SK-N-SH (cell line): ENCODE measurements at regions not wholly inside any gene's neighbourhood (a gene's known extent, or its start where the extent isn't known, plus 50 kb on each side); places are given as distances from the start of the nearest gene placed in this dataset.

Source experiments
- CTCF ChIA-PET: fragments of 300-600, 350-600 bp; formaldehyde crosslinking; extraction: SDS; loops from one replicate; lab custom pipeline; 2021; lab: Yijun Ruan, JAX
- POLR2A ChIA-PET: fragments of 350-600 bp; sonication (Branson Sonifier 250); formaldehyde crosslinking; extraction: SDS; loops from one replicate; lab custom pipeline; 2020; ENCODE audit warnings: antibody characterized with exemption, inconsistent platforms; lab: Yijun Ruan, JAX
- DNase-seq: peaks from one replicate; pipeline ENCODE4 v3.0.0; 2012
- H2AFZ ChIP-seq: fragments of 200-600 bp; sonication (generic); 2 replicates; pipeline ENCODE4 v1.8.1; 2016; ENCODE audit warnings: antibody characterized with exemption, mild to moderate bottlenecking, low read depth
- H3F3A ChIP-seq: fragments of 200-600 bp; sonication (generic); replicated peaks from 2 replicates; pipeline ENCODE3; 2016; ENCODE audit warnings: antibody characterized with exemption, mild to moderate bottlenecking; ENCODE audit not compliant: insufficient read depth
- H3K27ac ChIP-seq, 2 experiments: fragments of 200-500 bp in 1 of 2; fragments of 200-600 bp in 1 of 2; sonication (Bioruptor generic) in 1 of 2; sonication (generic), shearing (Covaris generic) in 1 of 2; 2 replicates each; pipeline versions ENCODE4 v1.5.1 to v1.6.1; 2014 to 2016; ENCODE audit warnings: low read depth in 2 of 2, inconsistent platforms in 1 of 2, low read length in 1 of 2, mild to moderate bottlenecking in 1 of 2, mixed read lengths in 1 of 2
- H3K27me3 ChIP-seq: fragments of 200-600 bp; sonication (generic), shearing (Covaris generic); 2 replicates; pipeline ENCODE4 v1.6.1; 2016; ENCODE audit warnings: mixed run types; ENCODE audit not compliant: insufficient read depth
- H3K36me3 ChIP-seq, 2 experiments: fragments of 200-500 bp in 1 of 2; fragments of 200-600 bp in 1 of 2; sonication (Bioruptor generic) in 1 of 2; sonication (generic) in 1 of 2; replicated peaks in 1 of 2; 2 replicates each; pipeline versions ENCODE3 to v1.5.1; 2014 to 2016; ENCODE audit warnings: low read length in 1 of 2, mild to moderate bottlenecking in 1 of 2; ENCODE audit not compliant: insufficient read depth in 2 of 2, control insufficient read depth in 1 of 2
- H3K4me1 ChIP-seq, 2 experiments: fragments of 200-500 bp in 1 of 2; fragments of 200-600 bp in 1 of 2; sonication (Bioruptor generic) in 1 of 2; sonication (generic), shearing (Covaris generic) in 1 of 2; 2 replicates each; pipeline versions ENCODE4 v1.5.1 to v1.6.1; 2014 to 2016; ENCODE audit warnings: low read depth in 1 of 2, low read length in 1 of 2, mixed run types in 1 of 2; ENCODE audit not compliant: insufficient read depth in 2 of 2, control insufficient read depth in 1 of 2
- H3K4me2 ChIP-seq: fragments of 200-600 bp; sonication (generic), shearing (Covaris generic); 2 replicates; pipeline ENCODE4 v1.6.1; 2017; ENCODE audit warnings: mixed run types
- H3K4me3 ChIP-seq, 2 experiments: fragments of 200-500 bp in 1 of 2; fragments of 200-600 bp in 1 of 2; sonication (Bioruptor generic) in 1 of 2; sonication (generic), shearing (Covaris generic) in 1 of 2; 2 replicates each; pipeline versions ENCODE4 v1.5.1 to v1.8.1; 2014 to 2016; ENCODE audit warnings: low read depth in 2 of 2, inconsistent platforms in 1 of 2, low read length in 1 of 2, mild to moderate bottlenecking in 1 of 2, mixed read lengths in 1 of 2, moderate library complexity in 1 of 2
- H3K79me2 ChIP-seq: fragments of 200-600 bp; sonication (generic); 2 replicates; pipeline ENCODE4 v1.8.1; 2017; ENCODE audit warnings: mild to moderate bottlenecking; ENCODE audit not compliant: insufficient read depth
- H3K9ac ChIP-seq: fragments of 200-600 bp; sonication (generic); 2 replicates; pipeline ENCODE4 v1.6.1; 2017; ENCODE audit warnings: mixed run types
- H3K9me2 ChIP-seq: fragments of 200-600 bp; sonication (generic); 2 replicates; pipeline ENCODE4 v1.6.1; 2017; ENCODE audit warnings: mixed run types
- H3K9me3 ChIP-seq: fragments of 200-600 bp; sonication (generic); 2 replicates; pipeline ENCODE4 v1.6.1; 2017; ENCODE audit warnings: mixed run types, mild to moderate bottlenecking, moderate library complexity
- H4K20me1 ChIP-seq: fragments of 200-600 bp; sonication (generic); 2 replicates; pipeline ENCODE4 v1.6.1; 2017; ENCODE audit warnings: mild to moderate bottlenecking, mixed run types; ENCODE audit not compliant: insufficient read depth
- ELF1 ChIP-seq: IDR thresholded peaks from 2 replicates; pipeline ENCODE4 v1.4.0; 2012
- EP300 ChIP-seq, 2 experiments: IDR thresholded peaks; 2 replicates each; pipeline versions ENCODE4 v1.4.0 to v1.6.1; 2012; ENCODE audit warnings: borderline replicate concordance in 1 of 2, low read depth in 1 of 2, low read length in 1 of 2
- FOXM1 ChIP-seq: IDR thresholded peaks from 2 replicates; pipeline ENCODE4 v1.4.0; 2012; ENCODE audit warnings: low read depth, mild to moderate bottlenecking
- RAD21 ChIP-seq: IDR thresholded peaks from 2 replicates; pipeline ENCODE4 v1.6.1; 2012; ENCODE audit warnings: mild to moderate bottlenecking, low read length
- RXRA ChIP-seq: IDR thresholded peaks from 2 replicates; pipeline ENCODE4 v1.4.0; 2012; ENCODE audit warnings: low read depth, mild to moderate bottlenecking, borderline replicate concordance
- SIN3A ChIP-seq: IDR thresholded peaks from 2 replicates; pipeline ENCODE4 v1.6.1; 2012; ENCODE audit warnings: low read depth, mild to moderate bottlenecking, low read length, moderate library complexity, borderline replicate concordance
- SMC3 ChIP-seq: IDR thresholded peaks from 2 replicates; pipeline ENCODE4 v1.6.1; 2012; ENCODE audit warnings: low read depth, low read length, improper control_type of control experiment
- TEAD4 ChIP-seq: IDR thresholded peaks from 2 replicates; pipeline ENCODE4 v1.4.0; 2012; ENCODE audit warnings: mild to moderate bottlenecking, borderline replicate concordance; ENCODE audit not compliant: insufficient read depth
- YY1 ChIP-seq: IDR thresholded peaks from 2 replicates; pipeline ENCODE4 v1.4.0; 2012; ENCODE audit warnings: low read depth, mild to moderate bottlenecking
- WGBS: methylation state at CpG from one replicate; pipeline ENCODE4 v1.1.6; 2017; ENCODE audit warnings: low lambda C conversion rate; 5-methylcytosine and 5-hydroxymethylcytosine counted together
- TF ChIP-seq, protein P1 (sequence below): IDR thresholded peaks from 2 replicates; pipeline ENCODE4 v1.4.0; 2012; ENCODE audit warnings: low read depth
- TF ChIP-seq, protein P2 (sequence below): IDR thresholded peaks from 2 replicates; pipeline ENCODE4 v1.6.1; 2012; ENCODE audit warnings: mild to moderate bottlenecking, low read depth, low read length, moderate library complexity

DNA sequence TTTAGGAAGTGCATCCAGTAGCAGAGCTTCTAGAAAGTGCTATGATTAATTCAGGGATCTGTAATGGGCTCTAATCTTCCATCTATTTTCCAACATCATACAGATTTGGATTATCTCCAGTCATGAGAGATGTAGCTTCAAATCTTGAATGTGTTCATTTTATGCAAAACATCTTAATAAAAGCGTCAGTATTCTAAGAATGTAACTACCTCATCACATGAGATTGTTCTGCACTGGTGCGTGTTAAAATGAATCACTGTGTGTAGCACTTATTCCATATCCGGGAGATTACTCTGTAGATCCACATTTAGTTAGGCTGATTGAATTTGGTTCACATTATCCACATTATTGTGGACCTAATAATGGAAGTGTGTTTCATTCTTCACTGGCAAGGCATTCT lies 344.9 kb upstream of the CHRM2 start (continued):
- TF ChIP-seq EP300 (IDR thresholded peaks at IDR 0.05; ENCODE audit: borderline replicate concordance in 1 of 2, low read depth in 1 of 2, low read length in 1 of 2) = no peak
- TF ChIP-seq, protein P1, sequence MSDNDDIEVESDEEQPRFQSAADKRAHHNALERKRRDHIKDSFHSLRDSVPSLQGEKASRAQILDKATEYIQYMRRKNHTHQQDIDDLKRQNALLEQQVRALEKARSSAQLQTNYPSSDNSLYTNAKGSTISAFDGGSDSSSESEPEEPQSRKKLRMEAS = no peak
- no peak for TF ChIP-seq ELF1
- no peak for TF ChIP-seq SIN3A

DNA sequence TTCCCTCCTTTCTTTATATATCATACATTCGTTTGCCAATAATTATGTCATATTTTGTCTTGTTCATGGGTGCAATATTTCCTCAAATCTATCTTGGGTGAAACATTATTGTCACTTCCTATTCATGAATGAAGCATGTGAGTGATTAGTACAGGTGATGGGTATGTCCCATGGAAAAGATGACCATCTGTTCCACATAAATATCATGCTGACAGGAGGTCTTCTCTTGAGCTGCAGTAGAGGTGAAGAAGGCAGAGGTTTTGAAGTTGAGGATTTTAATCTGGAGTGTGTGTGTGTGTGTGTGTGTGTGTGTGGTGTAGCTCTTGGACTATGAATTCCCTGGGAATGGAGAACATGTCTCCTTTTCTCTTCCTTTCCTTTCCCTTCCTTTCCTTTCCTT lies 350.5 kb upstream of the CHRM2 start:
- Histone ChIP-seq H3K9me2 (no peaks in the 10 kb centered on the region), H3K4me2 (no peak overlapping the region), H3F3A (no peaks in the 10 kb centered on the region), H3K4me3 (no peak overlapping the region), H2AFZ (no peak overlapping the region), H3K9me3 (peaks cover 19% of the 10 kb centered on the region; the same call in 1 of the 2 replicates), H3K4me1 (no peaks in the 10 kb centered on the region), H3K9ac (no peak overlapping the region), H3K36me3 (no peaks in the 10 kb centered on the region), H3K79me2 (no peaks in the 10 kb centered on the region), H3K27ac (no peak overlapping the region), H3K27me3 (no peaks in the 10 kb centered on the region), H4K20me1 (no peaks in the 10 kb centered on the region)
- DNase-seq = no peak
- ChIA-PET POLR2A (no interaction called here), CTCF (no interaction called here)
- WGBS = 4% methylated on average over 1 of the region's 1 CpG
- no peak for TF ChIP-seq SMC3
- TF ChIP-seq YY1 = no peak
- no peak for TF ChIP-seq RXRA

DNA sequence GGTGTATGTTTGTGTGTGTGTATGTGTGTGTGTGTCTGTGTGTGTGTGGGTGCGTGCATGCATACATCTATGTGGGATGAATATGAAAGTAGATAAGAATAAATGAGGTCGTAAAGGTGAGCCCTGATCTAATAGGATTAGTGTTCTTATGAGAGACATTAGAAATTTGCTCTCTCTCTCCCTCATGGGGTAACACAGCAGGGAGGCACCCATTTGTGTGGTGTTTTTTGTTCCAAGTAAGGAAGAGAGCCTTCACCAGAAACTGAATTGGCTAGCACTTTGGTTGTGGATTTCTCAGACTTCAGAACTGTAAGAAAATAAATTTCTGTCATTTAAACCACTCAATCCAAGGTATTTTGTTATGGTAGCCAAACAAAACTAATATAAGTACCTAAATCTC lies 353.7 kb upstream of the CHRM2 start:
- H3K4me2 ChIP-seq = no peak overlapping the region
- POLR2A ChIA-PET = no interaction called here

DNA sequence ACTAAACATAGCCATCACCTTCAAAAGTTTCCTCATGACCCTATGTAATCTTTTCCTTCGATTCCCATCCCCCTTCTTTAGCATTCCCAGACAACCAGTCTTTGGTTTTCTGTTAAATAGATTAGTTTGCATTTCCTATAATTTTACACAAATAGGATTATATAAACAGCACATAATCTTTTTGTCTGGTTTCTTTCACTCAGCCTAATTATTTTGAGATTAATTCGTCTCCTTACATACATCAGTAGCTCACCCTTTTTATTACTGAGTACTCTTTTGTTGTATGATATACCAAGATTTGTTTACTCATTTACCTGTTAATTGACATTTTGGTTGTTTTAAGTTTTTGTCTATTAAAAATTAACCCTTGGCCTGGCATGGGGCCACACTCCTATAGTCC lies 354.7 kb upstream of the CHRM2 start:
- H3K9ac ChIP-seq = no peak overlapping the region
- no peak for DNase-seq
- TF ChIP-seq FOXM1 = no peak
- TF ChIP-seq RAD21 = no peak
- TF ChIP-seq, protein P2, sequence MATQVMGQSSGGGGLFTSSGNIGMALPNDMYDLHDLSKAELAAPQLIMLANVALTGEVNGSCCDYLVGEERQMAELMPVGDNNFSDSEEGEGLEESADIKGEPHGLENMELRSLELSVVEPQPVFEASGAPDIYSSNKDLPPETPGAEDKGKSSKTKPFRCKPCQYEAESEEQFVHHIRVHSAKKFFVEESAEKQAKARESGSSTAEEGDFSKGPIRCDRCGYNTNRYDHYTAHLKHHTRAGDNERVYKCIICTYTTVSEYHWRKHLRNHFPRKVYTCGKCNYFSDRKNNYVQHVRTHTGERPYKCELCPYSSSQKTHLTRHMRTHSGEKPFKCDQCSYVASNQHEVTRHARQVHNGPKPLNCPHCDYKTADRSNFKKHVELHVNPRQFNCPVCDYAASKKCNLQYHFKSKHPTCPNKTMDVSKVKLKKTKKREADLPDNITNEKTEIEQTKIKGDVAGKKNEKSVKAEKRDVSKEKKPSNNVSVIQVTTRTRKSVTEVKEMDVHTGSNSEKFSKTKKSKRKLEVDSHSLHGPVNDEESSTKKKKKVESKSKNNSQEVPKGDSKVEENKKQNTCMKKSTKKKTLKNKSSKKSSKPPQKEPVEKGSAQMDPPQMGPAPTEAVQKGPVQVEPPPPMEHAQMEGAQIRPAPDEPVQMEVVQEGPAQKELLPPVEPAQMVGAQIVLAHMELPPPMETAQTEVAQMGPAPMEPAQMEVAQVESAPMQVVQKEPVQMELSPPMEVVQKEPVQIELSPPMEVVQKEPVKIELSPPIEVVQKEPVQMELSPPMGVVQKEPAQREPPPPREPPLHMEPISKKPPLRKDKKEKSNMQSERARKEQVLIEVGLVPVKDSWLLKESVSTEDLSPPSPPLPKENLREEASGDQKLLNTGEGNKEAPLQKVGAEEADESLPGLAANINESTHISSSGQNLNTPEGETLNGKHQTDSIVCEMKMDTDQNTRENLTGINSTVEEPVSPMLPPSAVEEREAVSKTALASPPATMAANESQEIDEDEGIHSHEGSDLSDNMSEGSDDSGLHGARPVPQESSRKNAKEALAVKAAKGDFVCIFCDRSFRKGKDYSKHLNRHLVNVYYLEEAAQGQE = no peak
- peak in 1 of 2 experiments; percentile 38; a peak in 2 of 4 replicates for TF ChIP-seq EP300 (IDR thresholded peaks at IDR 0.05; ENCODE audit: borderline replicate concordance in 1 of 2, low read depth in 1 of 2, low read length in 1 of 2)
- TF ChIP-seq, all 33 proteins: peak for 1
- no peak overlapping the region for H3K27ac ChIP-seq
- POLR2A ChIA-PET = no interaction called here
- H2AFZ ChIP-seq = no peak overlapping the region
- H3K4me2 ChIP-seq = no peak overlapping the region
- H4K20me1 ChIP-seq = no peaks in the 10 kb centered on the region
- H3K27me3 ChIP-seq = no peaks in the 10 kb centered on the region
- no peaks in the 10 kb centered on the region for H3K79me2 ChIP-seq
- CTCF ChIA-PET = interaction anchor here (0.7 to 1.4 kb wide), 2 partner anchors 108 to 552 kb away, joined by 3 to 4 read pairs; no protein-coding TSS in a partner anchor
- peaks cover 10% of the 10 kb centered on the region; the same call in 1 of the 2 replicates for H3K9me3 ChIP-seq
- no peak overlapping the region for H3K4me3 ChIP-seq
- H3K4me1 ChIP-seq = no peaks in the 10 kb centered on the region
- H3K9me2 ChIP-seq = no peaks in the 10 kb centered on the region
- no peaks in the 10 kb centered on the region for H3K36me3 ChIP-seq
- WGBS = 14% methylated on average over 2 of the region's 2 CpGs
- no peaks in the 10 kb centered on the region for H3F3A ChIP-seq

More for the DNA sequence above, 353.7 kb upstream of the CHRM2 start:
- Histone ChIP-seq H3F3A (no peaks in the 10 kb centered on the region), H3K9ac (no peak overlapping the region), H3K4me1 (no peaks in the 10 kb centered on the region), H3K9me3 (peaks cover 11% of the 10 kb centered on the region; the same call in 1 of the 2 replicates), H2AFZ (no peak overlapping the region), H3K79me2 (no peaks in the 10 kb centered on the region), H3K36me3 (no peaks in the 10 kb centered on the region), H3K4me3 (no peak overlapping the region)
- no peak for DNase-seq
- WGBS = 29% methylated on average over 2 of the region's 2 CpGs
- TF ChIP-seq TEAD4 = no peak
- TF ChIP-seq, all 33 proteins: peak for 0
- Histone ChIP-seq H3K27ac (no peak overlapping the region), H3K9me2 (no peaks in the 10 kb centered on the region), H4K20me1 (no peaks in the 10 kb centered on the region), H3K27me3 (no peaks in the 10 kb centered on the region)
- CTCF ChIA-PET = no interaction called here
